ENCODE measurements at regions not wholly inside any gene's neighbourhood (a gene's known extent, or its start where the extent isn't known, plus 50 kb on each side); places are given as distances from the start of the nearest gene placed in this dataset.

- ChIA-PET POLR2A (no interaction called here), CTCF (no interaction called here)
- peaks cover 32% of the 10 kb centered on the region for H3K9me3 ChIP-seq (ENCODE audit: control insufficient read depth, insufficient read depth, low read length)
- no peaks in the 10 kb centered on the region for H3K27me3 ChIP-seq (ENCODE audit: control insufficient read depth, insufficient read depth, low read length)
- no peak overlapping the region for H3K4me3 ChIP-seq (ENCODE audit: low read depth, low read length)
- no peak for TF ChIP-seq CTCF (IDR thresholded peaks at IDR 0.05; ENCODE audit: low read depth, low read length)
- no peak for DNase-seq (ENCODE audit: low read depth, low spot score)
- no peak overlapping the region for H3K27ac ChIP-seq (ENCODE audit: low read depth, low read length)
Observed at GRCh38 chr14:98498019-98498885, 773.7 kb downstream of the BCL11B start.

GRCh38 chr14:98501335-98501734 lies 770.7 kb downstream of the BCL11B start:
- ChIA-PET POLR2A (no interaction called here), CTCF (no interaction called here)
- no peak for DNase-seq (ENCODE audit: low read depth, low spot score)
- H3K4me3 ChIP-seq (ENCODE audit: low read depth, low read length): no peak overlapping the region
- no peak overlapping the region for H3K27ac ChIP-seq (ENCODE audit: low read depth, low read length)
- no peaks in the 10 kb centered on the region for H3K27me3 ChIP-seq (ENCODE audit: control insufficient read depth, insufficient read depth, low read length)
- H3K9me3 ChIP-seq (ENCODE audit: control insufficient read depth, insufficient read depth, low read length): peaks cover 37% of the 10 kb centered on the region
- TF ChIP-seq CTCF (IDR thresholded peaks at IDR 0.05; ENCODE audit: low read depth, low read length): no peak

GRCh38 chr14:98501836-98502235 lies 770.2 kb downstream of the BCL11B start:
- TF ChIP-seq CTCF (IDR thresholded peaks at IDR 0.05; ENCODE audit: low read depth, low read length): no peak
- no peaks in the 10 kb centered on the region for H3K27me3 ChIP-seq (ENCODE audit: control insufficient read depth, insufficient read depth, low read length)
- ChIA-PET CTCF (no interaction called here), POLR2A (no interaction called here)
- no peak for DNase-seq (ENCODE audit: low read depth, low spot score)
- peaks cover 39% of the 10 kb centered on the region for H3K9me3 ChIP-seq (ENCODE audit: control insufficient read depth, insufficient read depth, low read length)
- H3K4me3 ChIP-seq (ENCODE audit: low read depth, low read length): no peak overlapping the region
- no peak overlapping the region for H3K27ac ChIP-seq (ENCODE audit: low read depth, low read length)

GRCh38 chr14:98503086-98503815 lies 768.7 kb downstream of the BCL11B start:
- TF ChIP-seq CTCF (IDR thresholded peaks at IDR 0.05; ENCODE audit: low read depth, low read length): no peak
- CTCF ChIA-PET: no interaction called here

GRCh38 chr14:98507264-98507663 lies 764.7 kb downstream of the BCL11B start:
- no peak for TF ChIP-seq CTCF (IDR thresholded peaks at IDR 0.05; ENCODE audit: low read depth, low read length)
- Histone ChIP-seq H3K9me3 (ENCODE audit: control insufficient read depth, insufficient read depth, low read length) (peaks cover 23% of the 10 kb centered on the region), H3K27ac (ENCODE audit: low read depth, low read length) (no peak overlapping the region), H3K4me3 (ENCODE audit: low read depth, low read length) (no peak overlapping the region), H3K27me3 (ENCODE audit: control insufficient read depth, insufficient read depth, low read length) (no peaks in the 10 kb centered on the region)
- ChIA-PET POLR2A (no interaction called here), CTCF (interaction anchor here (0.7 kb wide), 1 partner anchor 759 kb away, joined by 3 read pairs; no protein-coding TSS in a partner anchor)
- DNase-seq (ENCODE audit: low read depth, low spot score): no peak

More at GRCh38 chr14:98503086-98503815, 768.7 kb downstream of the BCL11B start:
- POLR2A ChIA-PET: no interaction called here
- Histone ChIP-seq H3K9me3 (ENCODE audit: control insufficient read depth, insufficient read depth, low read length) (peaks cover 35% of the 10 kb centered on the region), H3K4me3 (ENCODE audit: low read depth, low read length) (no peak overlapping the region), H3K27ac (ENCODE audit: low read depth, low read length) (no peak overlapping the region), H3K27me3 (ENCODE audit: control insufficient read depth, insufficient read depth, low read length) (no peaks in the 10 kb centered on the region)
- no peak for DNase-seq (ENCODE audit: low read depth, low spot score)

All from AG04450 (cell line).